Left ventricle myocardium inferior (tissue), 1 donor: ENCODE measurements at regions not wholly inside any gene's neighbourhood (a gene's known extent, or its start where the extent isn't known, plus 50 kb on each side); places are given as distances from the start of the nearest gene placed in this dataset.
"Not testable (repeated sequence)": the region's sequence is repeated elsewhere in the genome, so short reads cannot be mapped to it uniquely, and the experiment has no call there.

Experiments
- DNase-seq: peaks from one replicate; pipeline ENCODE4 v3.0.0-alpha.2; 2020
- H3K27ac ChIP-seq: fragments of 200-600 bp; replicated peaks from 2 replicates; pipeline ENCODE4 v1.8.0; 2021
- H3K27me3 ChIP-seq: fragments of 200-600 bp; 2 replicates; pipeline ENCODE4 v1.8.0; 2021; ENCODE audit warnings: low read depth
- H3K36me3 ChIP-seq: fragments of 200-600 bp; 2 replicates; pipeline ENCODE4 v1.8.0; 2021
- H3K4me1 ChIP-seq: fragments of 200-600 bp; 2 replicates; pipeline ENCODE4 v1.8.0; 2021
- H3K4me3 ChIP-seq: fragments of 200-600 bp; 2 replicates; pipeline ENCODE4 v1.8.0; 2021; ENCODE audit warnings: mild to moderate bottlenecking, moderate library complexity
- H3K9me3 ChIP-seq: fragments of 200-600 bp; replicated peaks from 2 replicates; pipeline ENCODE4 v1.8.0; 2021
- intact Hi-C: fragments of 100-400 bp; cut with micrococcal nuclease; formaldehyde crosslinking; loops from one replicate; pipeline ENCODE4 v1.11.0; 2022
- TF ChIP-seq, protein P1 (sequence below): fragments of 200-600 bp; IDR thresholded peaks from 2 replicates; pipeline ENCODE4 v1.8.0; 2021; ENCODE audit warnings: antibody characterized with exemption, mild to moderate bottlenecking, borderline replicate concordance
- donor health status: DM: no; HTN: yes; CAD: no; lungs with severe emphysema.

DNA sequence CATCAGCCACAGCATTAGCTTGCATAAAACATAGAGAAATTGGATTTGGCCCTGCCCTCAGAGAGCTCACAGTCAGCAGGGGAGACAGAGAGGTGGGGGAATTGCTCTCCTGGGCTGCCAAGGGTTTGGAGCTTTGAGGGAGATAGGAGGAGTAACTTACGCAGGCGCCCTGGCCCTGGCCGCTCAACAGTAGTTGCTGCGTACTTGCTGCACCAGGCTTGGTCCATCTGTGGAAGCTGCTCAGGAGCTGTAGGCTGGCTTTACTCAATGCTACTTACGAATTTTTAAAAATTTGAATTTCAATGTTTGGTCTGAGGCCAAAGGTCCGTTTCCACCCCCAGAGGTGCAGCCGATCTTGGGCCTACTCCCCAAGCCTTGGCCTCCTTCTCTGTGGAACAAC is 83.3 kb downstream of the CPZ start:
- Histone ChIP-seq H3K27me3 (peaks cover 81% of the 10 kb centered on the region), H3K27ac (no peak overlapping the region), H3K4me3 (no peak overlapping the region), H3K4me1 (no peaks in the 10 kb centered on the region), H3K36me3 (no peaks in the 10 kb centered on the region), H3K9me3 (peaks cover 6% of the 10 kb centered on the region)
- intact Hi-C loops, result no loop called here
- TF ChIP-seq, protein P1, sequence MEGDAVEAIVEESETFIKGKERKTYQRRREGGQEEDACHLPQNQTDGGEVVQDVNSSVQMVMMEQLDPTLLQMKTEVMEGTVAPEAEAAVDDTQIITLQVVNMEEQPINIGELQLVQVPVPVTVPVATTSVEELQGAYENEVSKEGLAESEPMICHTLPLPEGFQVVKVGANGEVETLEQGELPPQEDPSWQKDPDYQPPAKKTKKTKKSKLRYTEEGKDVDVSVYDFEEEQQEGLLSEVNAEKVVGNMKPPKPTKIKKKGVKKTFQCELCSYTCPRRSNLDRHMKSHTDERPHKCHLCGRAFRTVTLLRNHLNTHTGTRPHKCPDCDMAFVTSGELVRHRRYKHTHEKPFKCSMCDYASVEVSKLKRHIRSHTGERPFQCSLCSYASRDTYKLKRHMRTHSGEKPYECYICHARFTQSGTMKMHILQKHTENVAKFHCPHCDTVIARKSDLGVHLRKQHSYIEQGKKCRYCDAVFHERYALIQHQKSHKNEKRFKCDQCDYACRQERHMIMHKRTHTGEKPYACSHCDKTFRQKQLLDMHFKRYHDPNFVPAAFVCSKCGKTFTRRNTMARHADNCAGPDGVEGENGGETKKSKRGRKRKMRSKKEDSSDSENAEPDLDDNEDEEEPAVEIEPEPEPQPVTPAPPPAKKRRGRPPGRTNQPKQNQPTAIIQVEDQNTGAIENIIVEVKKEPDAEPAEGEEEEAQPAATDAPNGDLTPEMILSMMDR, result no peak
- DNase-seq, result no peak

DNA sequence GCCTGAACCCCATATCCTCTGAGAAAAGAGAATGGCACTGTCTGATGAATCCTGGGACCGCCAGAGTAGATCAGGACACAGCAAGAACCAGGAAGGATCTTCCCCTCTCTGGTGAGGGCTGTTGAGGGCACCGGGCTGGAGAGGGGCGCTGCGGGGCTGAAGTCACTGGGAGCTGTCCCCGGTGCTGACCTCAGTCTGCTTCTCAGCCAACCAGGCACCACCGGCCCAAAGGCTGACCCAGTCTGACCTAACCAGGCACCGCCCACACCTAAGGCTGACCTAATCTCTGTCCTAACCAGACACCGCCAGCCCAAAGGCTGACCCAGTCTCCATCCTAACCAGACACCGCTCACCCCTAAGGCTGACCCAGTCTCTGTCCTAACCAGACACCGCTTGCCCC is 82.8 kb downstream of the CPZ start:
- intact Hi-C loops, result no loop called here
- H3K36me3 ChIP-seq, result no peaks in the 10 kb centered on the region
- H3K27me3 ChIP-seq, result peaks cover 80% of the 10 kb centered on the region
- no peak overlapping the region for H3K27ac ChIP-seq
- peaks cover 6% of the 10 kb centered on the region for H3K9me3 ChIP-seq
- TF ChIP-seq, protein P1, result no peak
- H3K4me3 ChIP-seq, result no peak overlapping the region
- H3K4me1 ChIP-seq, result no peaks in the 10 kb centered on the region
- DNase-seq, result no peak

DNA sequence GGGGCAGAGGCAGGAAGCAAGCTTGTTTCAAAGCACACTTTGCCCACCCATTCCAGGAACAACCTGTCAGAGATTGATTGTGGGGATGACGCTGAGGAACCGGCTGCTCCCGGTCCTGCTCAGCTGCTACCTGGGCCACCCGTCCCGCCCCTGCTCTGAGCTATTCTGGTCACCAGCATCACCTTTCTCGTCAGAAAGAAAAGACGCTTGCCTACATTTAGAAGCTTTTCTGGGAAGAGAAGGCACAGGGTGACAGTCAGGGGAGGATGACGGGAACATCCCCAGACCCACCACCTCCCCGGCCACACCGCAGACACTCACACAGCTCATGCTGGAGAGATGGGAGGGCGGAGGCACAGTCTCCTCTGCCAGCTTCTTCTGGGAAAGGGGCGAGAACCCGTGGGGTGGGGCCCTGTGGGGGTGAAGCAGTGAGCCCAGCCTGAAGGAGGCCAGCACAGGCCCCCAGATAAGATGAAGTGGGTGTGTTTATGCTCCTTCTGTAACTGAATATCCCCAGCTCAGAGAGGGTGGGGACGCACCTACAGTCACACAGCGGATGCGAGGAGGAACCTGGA is 81.8 kb downstream of the CPZ start:
- H3K4me3 ChIP-seq, result no peak overlapping the region
- no peak overlapping the region for H3K27ac ChIP-seq
- no peaks in the 10 kb centered on the region for H3K4me1 ChIP-seq
- TF ChIP-seq, protein P1, result no peak
- intact Hi-C loops, result no loop called here
- H3K27me3 ChIP-seq, result peaks cover 72% of the 10 kb centered on the region
- no peak for DNase-seq
- H3K36me3 ChIP-seq, result no peaks in the 10 kb centered on the region
- H3K9me3 ChIP-seq, result peaks cover 6% of the 10 kb centered on the region

DNA sequence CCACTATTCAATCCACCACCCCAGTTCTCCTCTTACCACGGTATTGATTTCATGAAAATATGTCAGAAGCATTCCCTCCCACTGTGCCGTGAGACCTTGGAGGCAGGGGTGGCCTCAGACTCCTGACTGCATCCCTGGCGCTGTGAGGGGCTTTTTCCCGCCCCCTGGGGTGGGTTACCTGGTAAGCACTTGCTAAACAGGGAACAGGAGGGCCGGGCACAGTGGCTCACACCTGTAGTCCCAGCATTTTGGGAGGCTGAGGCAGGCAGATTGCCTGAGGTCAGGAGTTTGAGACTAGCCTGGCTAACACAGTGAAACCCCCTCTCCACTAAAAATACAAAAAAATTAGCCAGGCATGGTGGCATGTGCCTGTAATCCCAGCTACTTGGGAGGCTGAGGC is 80.5 kb downstream of the CPZ start:
- H3K9me3 ChIP-seq, intact Hi-C loops, H3K4me3 ChIP-seq, DNase-seq, H3K27ac ChIP-seq, H3K4me1 ChIP-seq, H3K36me3 ChIP-seq: not testable (repeated sequence)
- peaks cover 61% of the 10 kb centered on the region for H3K27me3 ChIP-seq

DNA sequence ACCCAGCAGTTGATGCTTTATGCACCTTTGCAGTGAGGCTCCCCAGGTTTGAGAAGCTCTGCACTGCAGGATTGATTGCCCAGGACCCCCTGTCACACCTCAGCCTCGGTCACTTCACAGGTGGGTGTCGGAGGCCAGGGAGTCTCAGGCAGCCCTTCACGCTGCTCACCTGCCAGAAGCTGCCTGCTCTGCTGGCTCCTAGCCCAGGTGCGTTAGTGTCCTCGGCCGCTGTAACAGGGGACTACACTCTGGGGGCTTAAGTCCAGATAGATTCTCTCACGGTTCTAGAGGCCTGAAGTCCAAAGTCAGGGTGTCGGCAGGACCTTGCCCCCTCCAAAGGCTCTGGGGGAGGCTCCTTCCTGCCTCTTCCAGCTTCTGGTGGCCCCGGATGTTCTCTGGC is 79.9 kb downstream of the CPZ start:
- peaks cover 63% of the 10 kb centered on the region for H3K27me3 ChIP-seq
- intact Hi-C loops, result no loop called here
- TF ChIP-seq, protein P1, result no peak
- H3K36me3 ChIP-seq, result no peaks in the 10 kb centered on the region
- H3K4me1 ChIP-seq, result no peaks in the 10 kb centered on the region
- H3K9me3 ChIP-seq, result peaks cover 8% of the 10 kb centered on the region
- H3K27ac ChIP-seq, result no peak overlapping the region
- H3K4me3 ChIP-seq, result no peak overlapping the region
- no peak for DNase-seq

DNA sequence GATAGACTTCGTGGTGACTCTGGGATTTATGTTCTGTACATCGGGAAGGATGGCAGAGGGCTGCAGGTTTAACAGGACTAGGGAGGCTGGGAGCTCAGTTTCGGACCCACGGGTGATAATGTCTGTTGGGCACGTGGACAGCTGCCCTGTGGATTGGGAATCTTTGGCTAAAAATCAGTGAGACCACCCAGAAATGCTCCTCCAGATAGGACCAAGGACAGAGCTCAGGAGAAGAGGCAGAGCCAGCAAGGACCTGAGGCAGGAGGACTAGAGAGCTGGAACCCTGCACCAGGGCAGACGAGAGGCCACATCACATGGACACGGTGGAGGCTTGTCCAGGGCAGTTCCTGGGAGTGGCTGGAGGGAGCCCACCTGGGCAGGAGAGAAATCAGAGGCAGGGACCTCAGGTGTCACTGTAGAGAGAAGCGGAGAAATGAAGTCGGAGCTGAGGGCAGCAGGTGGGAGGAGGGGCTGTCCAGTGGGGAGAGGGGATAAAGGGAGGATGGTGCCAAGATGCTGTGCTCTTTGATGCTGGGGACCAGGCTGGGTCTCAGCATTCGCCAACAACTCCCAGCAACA is 79.2 kb downstream of the CPZ start:
- intact Hi-C loops, result no loop called here
- H3K4me1 ChIP-seq, result no peaks in the 10 kb centered on the region
- H3K36me3 ChIP-seq, result no peaks in the 10 kb centered on the region
- peaks cover 8% of the 10 kb centered on the region for H3K9me3 ChIP-seq
- DNase-seq, result no peak
- TF ChIP-seq, protein P1, result no peak
- peaks cover 70% of the 10 kb centered on the region for H3K27me3 ChIP-seq
- no peak overlapping the region for H3K4me3 ChIP-seq
- no peak overlapping the region for H3K27ac ChIP-seq
